HFF-Myc (cell line): ENCODE measurements at regions not wholly inside any gene's neighbourhood (a gene's known extent, or its start where the extent isn't known, plus 50 kb on each side); places are given as distances from the start of the nearest gene placed in this dataset.
"Not testable (repeated sequence)": the region's sequence is repeated elsewhere in the genome, so short reads cannot be mapped to it uniquely, and the experiment has no call there.

Source experiments
- DNase-seq: peaks from one replicate; pipeline ENCODE4 v3.0.0-alpha.2; 2011; ENCODE audit warnings: low read depth; ENCODE audit errors: extremely low read depth
- H3K4me3 ChIP-seq: replicated peaks from 2 replicates; pipeline ENCODE4 v1.5.1; 2011; ENCODE audit warnings: low read depth, mild to moderate bottlenecking, control low read depth, low read length
- CTCF ChIP-seq: IDR thresholded peaks from 2 replicates; pipeline ENCODE4 v1.5.1; 2012; ENCODE audit warnings: mild to moderate bottlenecking, low read depth, low read length, control low read depth; ENCODE audit errors: missing control alignments

- no peak for DNase-seq
- H3K4me3 ChIP-seq, result peak overlapping the region; percentile 5; the same call in 1 of the 2 replicates
- no peak for TF ChIP-seq CTCF
Measured at GRCh38 chr16:87216841-87217275, 100.3 kb downstream of the C16orf95 start.

GRCh38 chr16:87217802-87218201, 99.4 kb downstream of the C16orf95 start:
- not testable (repeated sequence) for DNase-seq, H3K4me3 ChIP-seq

- no peak for DNase-seq
- H3K4me3 ChIP-seq, result no peak overlapping the region
- TF ChIP-seq CTCF, result no peak
Measured at GRCh38 chr16:87218281-87219055, 98.7 kb downstream of the C16orf95 start.

- no peak overlapping the region for H3K4me3 ChIP-seq
- DNase-seq, result no peak
- TF ChIP-seq CTCF, result no peak
Measured at GRCh38 chr16:87219287-87219909, 97.8 kb downstream of the C16orf95 start.

- H3K4me3 ChIP-seq, result no peak overlapping the region
- no peak for DNase-seq
- no peak for TF ChIP-seq CTCF
Measured at GRCh38 chr16:87221633-87222032, 95.6 kb downstream of the C16orf95 start.

GRCh38 chr16:87222335-87222734, 94.9 kb downstream of the C16orf95 start:
- DNase-seq, result no peak
- no peak for TF ChIP-seq CTCF
- H3K4me3 ChIP-seq, result no peak overlapping the region

GRCh38 chr16:87223656-87224248, 93.4 kb downstream of the C16orf95 start:
- no peak for TF ChIP-seq CTCF
- no peak for DNase-seq
- no peak overlapping the region for H3K4me3 ChIP-seq
